ENCODE measurements at regions not wholly inside any gene's neighbourhood (a gene's known extent, or its start where the extent isn't known, plus 50 kb on each side); places are given as distances from the start of the nearest gene placed in this dataset.

DNA sequence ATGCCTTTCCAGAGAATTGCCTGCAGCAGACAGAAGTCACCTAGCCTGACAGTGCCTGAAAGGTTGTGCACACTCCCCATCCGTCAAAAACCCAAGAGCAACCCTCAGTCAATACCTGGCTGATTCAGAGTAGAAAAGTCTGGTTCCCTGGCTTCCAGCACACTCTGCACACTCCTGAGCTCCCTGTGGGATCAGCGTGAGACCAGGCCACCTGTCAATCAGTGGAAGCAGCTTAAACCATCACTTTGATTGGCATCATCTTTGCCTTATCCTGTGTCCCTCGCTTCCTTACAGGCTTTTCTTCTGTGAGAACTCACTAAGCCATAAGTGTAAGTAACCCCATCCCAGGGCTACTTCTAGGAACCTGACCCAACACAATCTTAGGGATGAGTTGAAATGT is 109.8 kb downstream of the ACTL7B start:
- Histone ChIP-seq H3K9me3 (ENCODE audit: control insufficient read depth, low read depth, low read length) (no peaks in the 10 kb centered on the region), H3K4me1 (ENCODE audit: insufficient read depth, low read length) (no peaks in the 10 kb centered on the region), H4K8ac (replicated peaks; ENCODE audit: insufficient read length, low read depth, low read length) (no peak overlapping the region), H3T11ph (ENCODE audit: low read length) (no peak overlapping the region), H3K27ac (ENCODE audit: insufficient read length, low read depth, low read length) (no peak overlapping the region), H2BK15ac (ENCODE audit: low read depth, low read length) (no peak overlapping the region), H2AFZ (ENCODE audit: low read length) (no peak overlapping the region), H3K79me2 (ENCODE audit: insufficient read depth, low read length) (no peaks in the 10 kb centered on the region), H3K14ac (ENCODE audit: insufficient read depth, low read length) (no peak overlapping the region), H4K5ac (ENCODE audit: insufficient read length, low read depth, low read length) (no peak overlapping the region), H2BK120ac (ENCODE audit: low read depth, low read length, poor library complexity, severe bottlenecking) (no peak overlapping the region), H2AK5ac (ENCODE audit: insufficient read length, low read length) (no peak overlapping the region), H3K9ac (ENCODE audit: extremely low read depth, insufficient read length, low read length) (no peak overlapping the region), H3K23ac (ENCODE audit: insufficient read length, low read depth, low read length) (no peak overlapping the region), H4K20me1 (ENCODE audit: control insufficient read depth, insufficient read depth, insufficient read length) (no peaks in the 10 kb centered on the region), H3K18ac (ENCODE audit: insufficient read length, low read depth, low read length) (no peak overlapping the region), H3K79me1 (ENCODE audit: insufficient read depth, low read depth, low read length, poor library complexity, severe bottlenecking) (no peaks in the 10 kb centered on the region), H3K56ac (ENCODE audit: insufficient read length, low read depth, low read length) (no peak overlapping the region), H3K4ac (ENCODE audit: low read depth, low read length) (no peak overlapping the region), H4K91ac (ENCODE audit: insufficient read length, low read depth, low read length) (no peak overlapping the region), H2BK20ac (ENCODE audit: low read depth, low read length, poor library complexity, severe bottlenecking) (no peak overlapping the region), H2BK12ac (ENCODE audit: insufficient read length, low read depth, low read length) (no peak overlapping the region), H3K23me2 (ENCODE audit: insufficient read length, low read depth, low read length, poor library complexity, severe bottlenecking) (no peaks in the 10 kb centered on the region), H2BK5ac (ENCODE audit: insufficient read length, low read length) (no peak overlapping the region), H3K4me2 (ENCODE audit: insufficient read depth, insufficient read length, low read length) (no peak overlapping the region), H3K27me3 (ENCODE audit: insufficient read depth, low read length) (no peaks in the 10 kb centered on the region)
- Mint-ChIP-seq H3K27ac (no peak overlapping the region), H3K36me3 (ENCODE audit: insufficient read depth in 1 of 3, low read depth in 3 of 3) (no peaks in the 10 kb centered on the region), H3K4me3 (no peak overlapping the region), H3K9me3 (no peaks in the 10 kb centered on the region), H3K4me1 (peaks cover 0 to 5% of the 10 kb centered on the region in 2 experiments; a peak in 2 of 4 replicates), H3K27me3 (ENCODE audit: low read depth) (no peaks in the 10 kb centered on the region)
- TF ChIP-seq, protein P1, sequence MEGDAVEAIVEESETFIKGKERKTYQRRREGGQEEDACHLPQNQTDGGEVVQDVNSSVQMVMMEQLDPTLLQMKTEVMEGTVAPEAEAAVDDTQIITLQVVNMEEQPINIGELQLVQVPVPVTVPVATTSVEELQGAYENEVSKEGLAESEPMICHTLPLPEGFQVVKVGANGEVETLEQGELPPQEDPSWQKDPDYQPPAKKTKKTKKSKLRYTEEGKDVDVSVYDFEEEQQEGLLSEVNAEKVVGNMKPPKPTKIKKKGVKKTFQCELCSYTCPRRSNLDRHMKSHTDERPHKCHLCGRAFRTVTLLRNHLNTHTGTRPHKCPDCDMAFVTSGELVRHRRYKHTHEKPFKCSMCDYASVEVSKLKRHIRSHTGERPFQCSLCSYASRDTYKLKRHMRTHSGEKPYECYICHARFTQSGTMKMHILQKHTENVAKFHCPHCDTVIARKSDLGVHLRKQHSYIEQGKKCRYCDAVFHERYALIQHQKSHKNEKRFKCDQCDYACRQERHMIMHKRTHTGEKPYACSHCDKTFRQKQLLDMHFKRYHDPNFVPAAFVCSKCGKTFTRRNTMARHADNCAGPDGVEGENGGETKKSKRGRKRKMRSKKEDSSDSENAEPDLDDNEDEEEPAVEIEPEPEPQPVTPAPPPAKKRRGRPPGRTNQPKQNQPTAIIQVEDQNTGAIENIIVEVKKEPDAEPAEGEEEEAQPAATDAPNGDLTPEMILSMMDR (conservative IDR thresholded peaks at IDR 0.05): no peak
- WGBS (ENCODE audit: extremely low coverage, insufficient read length, low lambda C conversion rate): no CpG with 5 or more reads among the region's 3 CpGs
- no peak for DNase-seq
